ENCODE measurements at regions not wholly inside any gene's neighbourhood (a gene's known extent, or its start where the extent isn't known, plus 50 kb on each side); places are given as distances from the start of the nearest gene placed in this dataset.
"Not testable (repeated sequence)": the region's sequence is repeated elsewhere in the genome, so short reads cannot be mapped to it uniquely, and the experiment has no call there.

DNA sequence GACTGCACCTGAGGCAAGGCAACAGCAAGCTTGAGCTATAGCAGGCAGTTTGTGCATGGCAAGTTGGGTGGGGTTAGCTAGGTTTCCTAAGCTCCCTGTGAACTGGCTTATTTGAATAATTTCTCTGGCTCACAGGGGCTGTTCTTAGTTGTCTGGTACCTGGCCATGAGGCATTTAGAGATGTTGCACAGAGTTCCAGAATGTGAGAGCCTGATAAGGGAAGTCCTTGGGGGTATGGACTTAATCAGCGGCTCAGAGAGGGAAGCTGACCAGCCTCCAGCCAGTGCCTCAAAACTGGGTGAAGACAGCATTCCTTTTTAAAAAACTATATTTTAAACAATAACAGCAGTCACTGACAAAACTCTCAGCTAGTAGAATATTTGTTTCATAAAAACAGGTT, 307.4 kb downstream of the FZD1 start:
- Histone ChIP-seq H3K4me3 (ENCODE audit: low read depth, low read length) (no peak overlapping the region), H3K36me3 (ENCODE audit: control insufficient read depth, insufficient read depth, low read length) (no peaks in the 10 kb centered on the region), H3K27me3 (ENCODE audit: control insufficient read depth, insufficient read depth, low read length) (no peaks in the 10 kb centered on the region)
- TF ChIP-seq, protein P1, sequence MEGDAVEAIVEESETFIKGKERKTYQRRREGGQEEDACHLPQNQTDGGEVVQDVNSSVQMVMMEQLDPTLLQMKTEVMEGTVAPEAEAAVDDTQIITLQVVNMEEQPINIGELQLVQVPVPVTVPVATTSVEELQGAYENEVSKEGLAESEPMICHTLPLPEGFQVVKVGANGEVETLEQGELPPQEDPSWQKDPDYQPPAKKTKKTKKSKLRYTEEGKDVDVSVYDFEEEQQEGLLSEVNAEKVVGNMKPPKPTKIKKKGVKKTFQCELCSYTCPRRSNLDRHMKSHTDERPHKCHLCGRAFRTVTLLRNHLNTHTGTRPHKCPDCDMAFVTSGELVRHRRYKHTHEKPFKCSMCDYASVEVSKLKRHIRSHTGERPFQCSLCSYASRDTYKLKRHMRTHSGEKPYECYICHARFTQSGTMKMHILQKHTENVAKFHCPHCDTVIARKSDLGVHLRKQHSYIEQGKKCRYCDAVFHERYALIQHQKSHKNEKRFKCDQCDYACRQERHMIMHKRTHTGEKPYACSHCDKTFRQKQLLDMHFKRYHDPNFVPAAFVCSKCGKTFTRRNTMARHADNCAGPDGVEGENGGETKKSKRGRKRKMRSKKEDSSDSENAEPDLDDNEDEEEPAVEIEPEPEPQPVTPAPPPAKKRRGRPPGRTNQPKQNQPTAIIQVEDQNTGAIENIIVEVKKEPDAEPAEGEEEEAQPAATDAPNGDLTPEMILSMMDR (IDR thresholded peaks at IDR 0.05; ENCODE audit: insufficient read depth, low read length, severe bottlenecking) = no peak
- FAIRE-seq (no peak), DNase-seq (ENCODE audit: low read depth) (no peak)

GRCh38 chr7:91573405-91573804, 307.1 kb downstream of the MTERF1 start:
- TF ChIP-seq, protein P1 (IDR thresholded peaks at IDR 0.05; ENCODE audit: insufficient read depth, low read length, severe bottlenecking) = no peak
- no peak overlapping the region for H3K4me3 ChIP-seq (ENCODE audit: low read depth, low read length)
- FAIRE-seq (no peak), DNase-seq (ENCODE audit: low read depth) (no peak)
- H3K36me3 ChIP-seq (ENCODE audit: control insufficient read depth, insufficient read depth, low read length) = no peaks in the 10 kb centered on the region
- H3K27me3 ChIP-seq (ENCODE audit: control insufficient read depth, insufficient read depth, low read length) = no peaks in the 10 kb centered on the region

GRCh38 chr7:91576459-91576858, 304.0 kb downstream of the MTERF1 start:
- not testable (repeated sequence) for DNase-seq (ENCODE audit: low read depth); FAIRE-seq; H3K4me3 ChIP-seq (ENCODE audit: low read depth, low read length); H3K27me3 ChIP-seq (ENCODE audit: control insufficient read depth, insufficient read depth, low read length); H3K36me3 ChIP-seq (ENCODE audit: control insufficient read depth, insufficient read depth, low read length)

DNA sequence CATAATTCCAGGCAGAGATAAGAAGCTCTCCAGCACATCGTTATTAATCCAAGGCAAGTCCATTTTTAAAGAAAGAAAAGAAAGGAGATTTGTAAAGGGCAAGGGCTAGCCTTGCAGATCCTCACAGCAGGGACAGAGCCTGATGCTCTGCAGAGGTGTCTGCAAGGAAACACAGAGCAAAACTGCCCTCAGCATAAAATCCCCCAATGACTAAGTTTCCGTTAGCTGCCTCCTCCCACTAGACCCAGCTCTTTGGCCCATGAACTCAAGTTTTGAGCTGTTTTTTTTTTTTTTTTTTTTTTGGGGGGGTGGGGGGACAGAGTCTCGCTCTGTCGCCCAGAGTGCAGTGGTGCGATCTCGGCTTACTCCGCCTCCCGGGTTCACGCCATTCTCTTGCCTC, 300.7 kb downstream of the MTERF1 start:
- TF ChIP-seq, protein P1 (IDR thresholded peaks at IDR 0.05; ENCODE audit: insufficient read depth, low read length, severe bottlenecking) = no peak
- FAIRE-seq = no peak
- DNase-seq (ENCODE audit: low read depth) = no peak
- Histone ChIP-seq H3K36me3 (ENCODE audit: control insufficient read depth, insufficient read depth, low read length) (no peaks in the 10 kb centered on the region), H3K27me3 (ENCODE audit: control insufficient read depth, insufficient read depth, low read length) (no peaks in the 10 kb centered on the region), H3K4me3 (ENCODE audit: low read depth, low read length) (no peak overlapping the region)

- FAIRE-seq = peak; percentile 62
These were observed 297.6 kb downstream of the MTERF1 start for GRCh38 chr7:91582799-91583477.

GRCh38 chr7:91596287-91596686, 284.2 kb downstream of the MTERF1 start:
- no peak overlapping the region for H3K4me3 ChIP-seq (ENCODE audit: low read depth, low read length)
- DNase-seq (ENCODE audit: low read depth) = no peak
- peak; percentile 70 for FAIRE-seq
- no peaks in the 10 kb centered on the region for H3K36me3 ChIP-seq (ENCODE audit: control insufficient read depth, insufficient read depth, low read length)
- no peaks in the 10 kb centered on the region for H3K27me3 ChIP-seq (ENCODE audit: control insufficient read depth, insufficient read depth, low read length)
- TF ChIP-seq, protein P1 (IDR thresholded peaks at IDR 0.05; ENCODE audit: insufficient read depth, low read length, severe bottlenecking) = no peak

More at GRCh38 chr7:91582799-91583477, 297.6 kb downstream of the MTERF1 start:
- Histone ChIP-seq H3K27me3 (ENCODE audit: control insufficient read depth, insufficient read depth, low read length) (no peaks in the 10 kb centered on the region), H3K4me3 (ENCODE audit: low read depth, low read length) (no peak overlapping the region), H3K36me3 (ENCODE audit: control insufficient read depth, insufficient read depth, low read length) (no peaks in the 10 kb centered on the region)
- DNase-seq (ENCODE audit: low read depth) = no peak
- TF ChIP-seq, protein P1 (IDR thresholded peaks at IDR 0.05; ENCODE audit: insufficient read depth, low read length, severe bottlenecking) = no peak
